SK-N-SH (cell line): ENCODE measurements at regions not wholly inside any gene's neighbourhood (a gene's known extent, or its start where the extent isn't known, plus 50 kb on each side); places are given as distances from the start of the nearest gene placed in this dataset.

Experiments used
- CTCF ChIA-PET: fragments of 300-600, 350-600 bp; formaldehyde crosslinking; extraction: SDS; loops from one replicate; lab custom pipeline; 2021; lab: Yijun Ruan, JAX
- POLR2A ChIA-PET: fragments of 350-600 bp; sonication (Branson Sonifier 250); formaldehyde crosslinking; extraction: SDS; loops from one replicate; lab custom pipeline; 2020; ENCODE audit warnings: antibody characterized with exemption, inconsistent platforms; lab: Yijun Ruan, JAX
- DNase-seq: peaks from one replicate; pipeline ENCODE4 v3.0.0; 2012
- H2AFZ ChIP-seq: fragments of 200-600 bp; sonication (generic); 2 replicates; pipeline ENCODE4 v1.8.1; 2016; ENCODE audit warnings: antibody characterized with exemption, mild to moderate bottlenecking, low read depth
- H3F3A ChIP-seq: fragments of 200-600 bp; sonication (generic); replicated peaks from 2 replicates; pipeline ENCODE3; 2016; ENCODE audit warnings: antibody characterized with exemption, mild to moderate bottlenecking; ENCODE audit not compliant: insufficient read depth
- H3K27ac ChIP-seq, 2 experiments: fragments of 200-500 bp in 1 of 2; fragments of 200-600 bp in 1 of 2; sonication (Bioruptor generic) in 1 of 2; sonication (generic), shearing (Covaris generic) in 1 of 2; 2 replicates each; pipeline versions ENCODE4 v1.5.1 to v1.6.1; 2014 to 2016; ENCODE audit warnings: low read depth in 2 of 2, inconsistent platforms in 1 of 2, low read length in 1 of 2, mild to moderate bottlenecking in 1 of 2, mixed read lengths in 1 of 2
- H3K27me3 ChIP-seq: fragments of 200-600 bp; sonication (generic), shearing (Covaris generic); 2 replicates; pipeline ENCODE4 v1.6.1; 2016; ENCODE audit warnings: mixed run types; ENCODE audit not compliant: insufficient read depth
- H3K36me3 ChIP-seq, 2 experiments: fragments of 200-500 bp in 1 of 2; fragments of 200-600 bp in 1 of 2; sonication (Bioruptor generic) in 1 of 2; sonication (generic) in 1 of 2; replicated peaks in 1 of 2; 2 replicates each; pipeline versions ENCODE3 to v1.5.1; 2014 to 2016; ENCODE audit warnings: low read length in 1 of 2, mild to moderate bottlenecking in 1 of 2; ENCODE audit not compliant: insufficient read depth in 2 of 2, control insufficient read depth in 1 of 2
- H3K4me1 ChIP-seq, 2 experiments: fragments of 200-500 bp in 1 of 2; fragments of 200-600 bp in 1 of 2; sonication (Bioruptor generic) in 1 of 2; sonication (generic), shearing (Covaris generic) in 1 of 2; 2 replicates each; pipeline versions ENCODE4 v1.5.1 to v1.6.1; 2014 to 2016; ENCODE audit warnings: low read depth in 1 of 2, low read length in 1 of 2, mixed run types in 1 of 2; ENCODE audit not compliant: insufficient read depth in 2 of 2, control insufficient read depth in 1 of 2
- H3K4me2 ChIP-seq: fragments of 200-600 bp; sonication (generic), shearing (Covaris generic); 2 replicates; pipeline ENCODE4 v1.6.1; 2017; ENCODE audit warnings: mixed run types
- H3K4me3 ChIP-seq, 2 experiments: fragments of 200-500 bp in 1 of 2; fragments of 200-600 bp in 1 of 2; sonication (Bioruptor generic) in 1 of 2; sonication (generic), shearing (Covaris generic) in 1 of 2; 2 replicates each; pipeline versions ENCODE4 v1.5.1 to v1.8.1; 2014 to 2016; ENCODE audit warnings: low read depth in 2 of 2, inconsistent platforms in 1 of 2, low read length in 1 of 2, mild to moderate bottlenecking in 1 of 2, mixed read lengths in 1 of 2, moderate library complexity in 1 of 2
- H3K79me2 ChIP-seq: fragments of 200-600 bp; sonication (generic); 2 replicates; pipeline ENCODE4 v1.8.1; 2017; ENCODE audit warnings: mild to moderate bottlenecking; ENCODE audit not compliant: insufficient read depth
- H3K9ac ChIP-seq: fragments of 200-600 bp; sonication (generic); 2 replicates; pipeline ENCODE4 v1.6.1; 2017; ENCODE audit warnings: mixed run types
- H3K9me2 ChIP-seq: fragments of 200-600 bp; sonication (generic); 2 replicates; pipeline ENCODE4 v1.6.1; 2017; ENCODE audit warnings: mixed run types
- H3K9me3 ChIP-seq: fragments of 200-600 bp; sonication (generic); 2 replicates; pipeline ENCODE4 v1.6.1; 2017; ENCODE audit warnings: mixed run types, mild to moderate bottlenecking, moderate library complexity
- H4K20me1 ChIP-seq: fragments of 200-600 bp; sonication (generic); 2 replicates; pipeline ENCODE4 v1.6.1; 2017; ENCODE audit warnings: mild to moderate bottlenecking, mixed run types; ENCODE audit not compliant: insufficient read depth
- FOXM1 ChIP-seq: IDR thresholded peaks from 2 replicates; pipeline ENCODE4 v1.4.0; 2012; ENCODE audit warnings: low read depth, mild to moderate bottlenecking
- GABPA ChIP-seq: IDR thresholded peaks from 2 replicates; pipeline ENCODE4 v1.4.0; 2012; ENCODE audit warnings: low read depth, mild to moderate bottlenecking
- NFIC ChIP-seq: IDR thresholded peaks from 2 replicates; pipeline ENCODE4 v1.4.0; 2012; ENCODE audit warnings: borderline replicate concordance
- POLR2AphosphoS5 ChIP-seq: IDR thresholded peaks from 2 replicates; pipeline ENCODE4 v1.6.1; 2012; ENCODE audit warnings: low read depth, low read length
- RCOR1 ChIP-seq: fragments of 150-350 bp; IDR thresholded peaks from 2 replicates; pipeline ENCODE4 v1.6.1; 2017; ENCODE audit warnings: antibody characterized with exemption, low read length
- SIN3A ChIP-seq: IDR thresholded peaks from 2 replicates; pipeline ENCODE4 v1.6.1; 2012; ENCODE audit warnings: low read depth, mild to moderate bottlenecking, low read length, moderate library complexity, borderline replicate concordance
- SMC3 ChIP-seq: IDR thresholded peaks from 2 replicates; pipeline ENCODE4 v1.6.1; 2012; ENCODE audit warnings: low read depth, low read length, improper control_type of control experiment
- TCF12 ChIP-seq: IDR thresholded peaks from 2 replicates; pipeline ENCODE4 v1.4.0; 2012
- YY1 ChIP-seq: IDR thresholded peaks from 2 replicates; pipeline ENCODE4 v1.4.0; 2012; ENCODE audit warnings: low read depth, mild to moderate bottlenecking
- ZBTB33 ChIP-seq: IDR thresholded peaks from 2 replicates; pipeline ENCODE4 v1.4.0; 2012; ENCODE audit warnings: low read depth, borderline replicate concordance
- WGBS: methylation state at CpG from one replicate; pipeline ENCODE4 v1.1.6; 2017; ENCODE audit warnings: low lambda C conversion rate; 5-methylcytosine and 5-hydroxymethylcytosine counted together
- TF ChIP-seq, protein P1 (sequence below): fragments of 150-350 bp; IDR thresholded peaks from 2 replicates; pipeline ENCODE4 v1.6.1; 2017; ENCODE audit warnings: antibody characterized with exemption, low read length, low read depth, borderline replicate concordance
- TF ChIP-seq, protein P2 (sequence below): IDR thresholded peaks from 2 replicates; pipeline ENCODE4; 2012
- TF ChIP-seq, protein P3 (sequence below): IDR thresholded peaks from 2 replicates; pipeline ENCODE4 v1.4.0; 2012; ENCODE audit warnings: low read depth
- TF ChIP-seq, protein P4 (sequence below): fragments of 150-350 bp; IDR thresholded peaks from 2 replicates; pipeline ENCODE4 v1.6.1; 2016; ENCODE audit warnings: mild to moderate bottlenecking, low read depth, low read length
- TF ChIP-seq, protein P5 (sequence below): IDR thresholded peaks from 2 replicates; pipeline ENCODE4 v1.6.1; 2012; ENCODE audit warnings: mild to moderate bottlenecking, low read depth, low read length, moderate library complexity

GRCh38 chr11:113602483-113602882 lies 103.6 kb downstream of the TMPRSS5 start:
- Histone ChIP-seq H3K9me3 (no peaks in the 10 kb centered on the region), H3K9me2 (no peaks in the 10 kb centered on the region; the same call in 1 of the 2 replicates), H3K9ac (no peak overlapping the region)
- TF ChIP-seq ZBTB33 (no peak), SIN3A (no peak), NFIC (no peak), POLR2AphosphoS5 (no peak), FOXM1 (no peak), SMC3 (no peak), GABPA (no peak), YY1 (no peak), RCOR1 (no peak), TCF12 (no peak)
- TF ChIP-seq, protein P1, sequence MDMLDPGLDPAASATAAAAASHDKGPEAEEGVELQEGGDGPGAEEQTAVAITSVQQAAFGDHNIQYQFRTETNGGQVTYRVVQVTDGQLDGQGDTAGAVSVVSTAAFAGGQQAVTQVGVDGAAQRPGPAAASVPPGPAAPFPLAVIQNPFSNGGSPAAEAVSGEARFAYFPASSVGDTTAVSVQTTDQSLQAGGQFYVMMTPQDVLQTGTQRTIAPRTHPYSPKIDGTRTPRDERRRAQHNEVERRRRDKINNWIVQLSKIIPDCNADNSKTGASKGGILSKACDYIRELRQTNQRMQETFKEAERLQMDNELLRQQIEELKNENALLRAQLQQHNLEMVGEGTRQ, result no peak
- TF ChIP-seq, protein P2, sequence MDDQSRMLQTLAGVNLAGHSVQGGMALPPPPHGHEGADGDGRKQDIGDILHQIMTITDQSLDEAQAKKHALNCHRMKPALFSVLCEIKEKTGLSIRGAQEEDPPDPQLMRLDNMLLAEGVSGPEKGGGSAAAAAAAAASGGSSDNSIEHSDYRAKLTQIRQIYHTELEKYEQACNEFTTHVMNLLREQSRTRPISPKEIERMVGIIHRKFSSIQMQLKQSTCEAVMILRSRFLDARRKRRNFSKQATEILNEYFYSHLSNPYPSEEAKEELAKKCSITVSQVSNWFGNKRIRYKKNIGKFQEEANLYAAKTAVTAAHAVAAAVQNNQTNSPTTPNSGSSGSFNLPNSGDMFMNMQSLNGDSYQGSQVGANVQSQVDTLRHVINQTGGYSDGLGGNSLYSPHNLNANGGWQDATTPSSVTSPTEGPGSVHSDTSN, result no peak
- TF ChIP-seq, protein P3, sequence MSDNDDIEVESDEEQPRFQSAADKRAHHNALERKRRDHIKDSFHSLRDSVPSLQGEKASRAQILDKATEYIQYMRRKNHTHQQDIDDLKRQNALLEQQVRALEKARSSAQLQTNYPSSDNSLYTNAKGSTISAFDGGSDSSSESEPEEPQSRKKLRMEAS, result no peak
- TF ChIP-seq, protein P4, sequence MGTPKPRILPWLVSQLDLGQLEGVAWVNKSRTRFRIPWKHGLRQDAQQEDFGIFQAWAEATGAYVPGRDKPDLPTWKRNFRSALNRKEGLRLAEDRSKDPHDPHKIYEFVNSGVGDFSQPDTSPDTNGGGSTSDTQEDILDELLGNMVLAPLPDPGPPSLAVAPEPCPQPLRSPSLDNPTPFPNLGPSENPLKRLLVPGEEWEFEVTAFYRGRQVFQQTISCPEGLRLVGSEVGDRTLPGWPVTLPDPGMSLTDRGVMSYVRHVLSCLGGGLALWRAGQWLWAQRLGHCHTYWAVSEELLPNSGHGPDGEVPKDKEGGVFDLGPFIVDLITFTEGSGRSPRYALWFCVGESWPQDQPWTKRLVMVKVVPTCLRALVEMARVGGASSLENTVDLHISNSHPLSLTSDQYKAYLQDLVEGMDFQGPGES, result no peak
- TF ChIP-seq, protein P5, sequence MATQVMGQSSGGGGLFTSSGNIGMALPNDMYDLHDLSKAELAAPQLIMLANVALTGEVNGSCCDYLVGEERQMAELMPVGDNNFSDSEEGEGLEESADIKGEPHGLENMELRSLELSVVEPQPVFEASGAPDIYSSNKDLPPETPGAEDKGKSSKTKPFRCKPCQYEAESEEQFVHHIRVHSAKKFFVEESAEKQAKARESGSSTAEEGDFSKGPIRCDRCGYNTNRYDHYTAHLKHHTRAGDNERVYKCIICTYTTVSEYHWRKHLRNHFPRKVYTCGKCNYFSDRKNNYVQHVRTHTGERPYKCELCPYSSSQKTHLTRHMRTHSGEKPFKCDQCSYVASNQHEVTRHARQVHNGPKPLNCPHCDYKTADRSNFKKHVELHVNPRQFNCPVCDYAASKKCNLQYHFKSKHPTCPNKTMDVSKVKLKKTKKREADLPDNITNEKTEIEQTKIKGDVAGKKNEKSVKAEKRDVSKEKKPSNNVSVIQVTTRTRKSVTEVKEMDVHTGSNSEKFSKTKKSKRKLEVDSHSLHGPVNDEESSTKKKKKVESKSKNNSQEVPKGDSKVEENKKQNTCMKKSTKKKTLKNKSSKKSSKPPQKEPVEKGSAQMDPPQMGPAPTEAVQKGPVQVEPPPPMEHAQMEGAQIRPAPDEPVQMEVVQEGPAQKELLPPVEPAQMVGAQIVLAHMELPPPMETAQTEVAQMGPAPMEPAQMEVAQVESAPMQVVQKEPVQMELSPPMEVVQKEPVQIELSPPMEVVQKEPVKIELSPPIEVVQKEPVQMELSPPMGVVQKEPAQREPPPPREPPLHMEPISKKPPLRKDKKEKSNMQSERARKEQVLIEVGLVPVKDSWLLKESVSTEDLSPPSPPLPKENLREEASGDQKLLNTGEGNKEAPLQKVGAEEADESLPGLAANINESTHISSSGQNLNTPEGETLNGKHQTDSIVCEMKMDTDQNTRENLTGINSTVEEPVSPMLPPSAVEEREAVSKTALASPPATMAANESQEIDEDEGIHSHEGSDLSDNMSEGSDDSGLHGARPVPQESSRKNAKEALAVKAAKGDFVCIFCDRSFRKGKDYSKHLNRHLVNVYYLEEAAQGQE, result no peak
- TF ChIP-seq, all 33 proteins: peak for 0
- no peak overlapping the region for H3K4me2 ChIP-seq
- no peaks in the 10 kb centered on the region for H3K36me3 ChIP-seq
- no peaks in the 10 kb centered on the region for H3K79me2 ChIP-seq
- no peaks in the 10 kb centered on the region for H3F3A ChIP-seq
- no peak for DNase-seq
- WGBS, result 15% methylated on average over 2 of the region's 2 CpGs
- H2AFZ ChIP-seq, result no peak overlapping the region
- no peaks in the 10 kb centered on the region for H4K20me1 ChIP-seq
- H3K4me1 ChIP-seq, result peaks cover 0 to 8% of the 10 kb centered on the region in 2 experiments; a peak in 2 of 4 replicates
- H3K27me3 ChIP-seq, result no peaks in the 10 kb centered on the region
- POLR2A ChIA-PET, result interaction anchor here (2.2 kb wide), 1 partner anchor 12 kb away, joined by 7 read pairs; no protein-coding TSS in a partner anchor
- CTCF ChIA-PET, result interaction anchor here (0.7 to 1.5 kb wide), 3 partner anchors 20 to 128 kb away, joined by 3 to 6 read pairs (median 3); no protein-coding TSS in a partner anchor
- H3K4me3 ChIP-seq, result no peak overlapping the region
- peak overlapping the region in 1 of 2 experiments; percentile 22; a peak in 1 of 4 replicates for H3K27ac ChIP-seq
